PC-9 (cell line): ENCODE measurements at regions not wholly inside any gene's neighbourhood (a gene's known extent, or its start where the extent isn't known, plus 50 kb on each side); places are given as distances from the start of the nearest gene placed in this dataset.

Experiments
- BruUV-seq: library from RNA; stranded (reverse); fragments of 400-500 nt; replicated peaks from 2 replicates; lab custom pipeline; 2021; lab: Mats Ljungman, UMichigan
- CTCF ChIA-PET: fragments of 300-600 bp; sonication (Branson Sonifier 250); formaldehyde crosslinking; loops from one replicate; lab custom pipeline; 2022; ENCODE audit warnings: antibody characterized with exemption; lab: Charles Lee
- POLR2A ChIA-PET: fragments of 300-600 bp; sonication (Branson Sonifier 250); formaldehyde crosslinking; loops from one replicate; lab custom pipeline; 2022; ENCODE audit warnings: antibody characterized with exemption; ENCODE audit not compliant: unreplicated experiment; lab: Charles Lee
- DNase-seq, 2 experiments: peaks; one replicate each; pipeline versions ENCODE4 v3.0.0 to v3.0.0-alpha.2; 2015 to 2022; ENCODE audit warnings: mixed read lengths in 1 of 2
- H2AFZ ChIP-seq: fragments of 200-600 bp; sonication (generic); 2 replicates; pipeline ENCODE4 v1.8.1; 2017; ENCODE audit warnings: antibody characterized with exemption
- H3F3A ChIP-seq: fragments of 200-600 bp; sonication (generic); 2 replicates; pipeline ENCODE4 v1.8.1; 2017; ENCODE audit warnings: antibody characterized with exemption, mild to moderate bottlenecking, low read depth; ENCODE audit not compliant: insufficient read depth
- H3K27ac ChIP-seq: fragments of 200-600 bp; sonication (generic); 2 replicates; pipeline ENCODE4 v1.6.1; 2016; ENCODE audit warnings: mixed run types
- H3K27me3 ChIP-seq: fragments of 200-600 bp; sonication (generic); 2 replicates; pipeline ENCODE4 v1.6.1; 2016; ENCODE audit warnings: low read depth, mixed run types; ENCODE audit not compliant: insufficient read depth
- H3K36me3 ChIP-seq: fragments of 200-600 bp; sonication (generic); 2 replicates; pipeline ENCODE4 v1.6.1; 2016; ENCODE audit warnings: low read depth, mixed run types
- H3K4me1 ChIP-seq: fragments of 200-600 bp; sonication (generic); replicated peaks from 2 replicates; pipeline ENCODE4 v1.6.1; 2016; ENCODE audit warnings: mixed run types; ENCODE audit not compliant: insufficient read depth
- H3K4me2 ChIP-seq: fragments of 200-600 bp; sonication (generic); 2 replicates; pipeline ENCODE4 v1.6.1; 2017; ENCODE audit warnings: mixed run types
- H3K4me3 ChIP-seq: fragments of 200-600 bp; sonication (generic); 2 replicates; pipeline ENCODE4 v1.6.1; 2016; ENCODE audit warnings: mixed run types
- H3K79me2 ChIP-seq: fragments of 200-600 bp; sonication (generic); 2 replicates; pipeline ENCODE4 v1.6.1; 2017; ENCODE audit warnings: low read depth, mixed run types
- H3K9me2 ChIP-seq: fragments of 200-600 bp; sonication (generic); 2 replicates; pipeline ENCODE4 v1.8.1; 2017; ENCODE audit warnings: mild to moderate bottlenecking; ENCODE audit not compliant: insufficient read depth
- H3K9me3 ChIP-seq: fragments of 200-600 bp; sonication (generic); 2 replicates; pipeline ENCODE4 v1.8.1; 2016; ENCODE audit warnings: low read depth; ENCODE audit not compliant: insufficient read depth
- H4K20me1 ChIP-seq: fragments of 200-600 bp; sonication (generic); 2 replicates; pipeline ENCODE4 v1.8.1; 2017; ENCODE audit not compliant: insufficient read depth
- CTCF ChIP-seq: fragments of 200-600 bp; sonication (generic); conservative IDR thresholded peaks from 2 replicates; pipeline ENCODE4 v1.6.1; 2017; ENCODE audit warnings: mixed run types, antibody characterized with exemption, mild to moderate bottlenecking, moderate library complexity
- EZH2 ChIP-seq: fragments of 200-600 bp; sonication (generic); IDR thresholded peaks from 2 replicates; pipeline ENCODE4 v1.8.0; 2017; ENCODE audit warnings: antibody characterized with exemption, low read depth
- intact Hi-C: fragments of 100-400 bp; cut with micrococcal nuclease; formaldehyde crosslinking; loops from one replicate; pipeline ENCODE4 v1.10.0; 2022; ENCODE audit not compliant: unreplicated experiment

DNA sequence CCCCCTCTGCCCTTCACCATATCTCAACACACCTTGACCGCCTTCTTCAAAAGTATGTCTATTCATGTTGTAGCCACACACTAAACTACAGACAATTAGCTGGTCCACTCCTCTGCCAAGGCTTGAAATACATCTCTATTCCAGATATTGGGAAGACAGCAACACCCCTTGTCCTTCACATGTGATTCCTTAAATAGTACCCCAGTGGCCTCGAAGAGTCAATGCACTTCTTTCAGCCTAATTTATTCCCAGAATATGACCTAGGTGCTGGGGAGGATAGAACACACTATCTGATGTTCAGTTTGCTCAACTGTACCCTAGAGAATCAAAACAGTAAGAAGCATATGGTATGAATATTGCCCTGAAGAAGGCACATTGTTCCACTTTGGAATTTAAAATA, 82.4 kb upstream of the DACH1 start:
- Histone ChIP-seq H3F3A (no peaks in the 10 kb centered on the region), H3K36me3 (no peaks in the 10 kb centered on the region), H3K79me2 (no peaks in the 10 kb centered on the region), H4K20me1 (no peaks in the 10 kb centered on the region), H2AFZ (no peak overlapping the region), H3K4me2 (no peak overlapping the region), H3K9me3 (no peaks in the 10 kb centered on the region), H3K4me3 (no peak overlapping the region), H3K9me2 (no peaks in the 10 kb centered on the region; the same call in 1 of the 2 replicates), H3K27me3 (no peaks in the 10 kb centered on the region), H3K4me1 (no peaks in the 10 kb centered on the region), H3K27ac (no peak overlapping the region)
- ChIA-PET POLR2A (no interaction called here), CTCF (no interaction called here)
- no TSS peak for BruUV-seq
- TF ChIP-seq CTCF (no peak), EZH2 (no peak)
- intact Hi-C loops, result no loop called here
- no peak for DNase-seq

GRCh38 chr13:71939186-71939585, 72.2 kb upstream of the DACH1 start:
- Histone ChIP-seq H3K9me2 (no peaks in the 10 kb centered on the region), H3K4me3 (no peak overlapping the region), H3K9me3 (no peaks in the 10 kb centered on the region), H4K20me1 (no peaks in the 10 kb centered on the region), H3K4me1 (no peaks in the 10 kb centered on the region), H3K27ac (no peak overlapping the region), H3F3A (no peaks in the 10 kb centered on the region), H3K36me3 (no peaks in the 10 kb centered on the region), H3K4me2 (no peak overlapping the region), H3K27me3 (no peaks in the 10 kb centered on the region), H2AFZ (no peak overlapping the region), H3K79me2 (no peaks in the 10 kb centered on the region)
- no peak for DNase-seq
- ChIA-PET POLR2A (no interaction called here), CTCF (no interaction called here)
- TF ChIP-seq EZH2 (no peak), CTCF (no peak)
- intact Hi-C loops, result no loop called here
- no TSS peak for BruUV-seq

GRCh38 chr13:71935166-71935840, 68.3 kb upstream of the DACH1 start:
- Histone ChIP-seq H3F3A (no peaks in the 10 kb centered on the region), H3K4me2 (no peak overlapping the region), H3K27me3 (no peaks in the 10 kb centered on the region), H3K27ac (no peak overlapping the region), H2AFZ (no peak overlapping the region; the same call in 1 of the 2 replicates), H4K20me1 (no peaks in the 10 kb centered on the region), H3K4me3 (no peak overlapping the region), H3K4me1 (no peaks in the 10 kb centered on the region), H3K79me2 (no peaks in the 10 kb centered on the region), H3K9me3 (no peaks in the 10 kb centered on the region), H3K36me3 (no peaks in the 10 kb centered on the region), H3K9me2 (no peaks in the 10 kb centered on the region)
- ChIA-PET POLR2A (no interaction called here), CTCF (no interaction called here)
- intact Hi-C loops, result no loop called here
- no peak for DNase-seq
- no TSS peak for BruUV-seq
- TF ChIP-seq CTCF, result no peak
- TF ChIP-seq EZH2, result no peak
